HG02798 (cell line): ENCODE measurements at regions not wholly inside any gene's neighbourhood (a gene's known extent, or its start where the extent isn't known, plus 50 kb on each side); places are given as distances from the start of the nearest gene placed in this dataset.

Experiments
- ATAC-seq: cut with Tn5 transposase; IDR thresholded peaks from one replicate; pipeline ENCODE4 v1.9.1; 2021; ENCODE audit warnings: mild to moderate bottlenecking; ENCODE audit not compliant: unreplicated experiment, poor library complexity

GRCh38 chr4:22921936-22922335, 229.2 kb downstream of the GBA3 start:
- ATAC-seq = no peak

- ATAC-seq = no peak
These were observed 218.5 kb downstream of the GBA3 start for GRCh38 chr4:22911285-22911684.

- no peak for ATAC-seq
These were observed 217.5 kb downstream of the GBA3 start for GRCh38 chr4:22910200-22910599.

DNA sequence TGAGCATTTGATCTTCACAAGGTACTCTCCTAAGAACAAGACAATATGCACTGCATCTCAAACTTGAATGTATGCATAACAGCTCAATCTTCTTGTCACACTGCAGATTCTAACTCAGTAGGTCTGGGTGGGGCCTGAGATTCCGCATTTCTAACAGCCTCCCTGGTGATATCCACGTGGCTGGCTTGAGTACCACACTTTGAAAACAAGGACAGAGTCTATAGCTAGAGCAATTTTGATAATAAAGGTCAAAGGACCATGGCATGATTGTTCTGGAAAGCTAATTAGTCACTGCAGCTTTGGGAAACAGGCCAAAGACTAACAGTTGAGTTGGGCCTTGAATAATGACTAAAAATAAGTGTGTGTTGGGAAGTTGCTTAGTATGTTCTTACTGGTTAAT, 213.3 kb downstream of the GBA3 start:
- no peak for ATAC-seq

DNA sequence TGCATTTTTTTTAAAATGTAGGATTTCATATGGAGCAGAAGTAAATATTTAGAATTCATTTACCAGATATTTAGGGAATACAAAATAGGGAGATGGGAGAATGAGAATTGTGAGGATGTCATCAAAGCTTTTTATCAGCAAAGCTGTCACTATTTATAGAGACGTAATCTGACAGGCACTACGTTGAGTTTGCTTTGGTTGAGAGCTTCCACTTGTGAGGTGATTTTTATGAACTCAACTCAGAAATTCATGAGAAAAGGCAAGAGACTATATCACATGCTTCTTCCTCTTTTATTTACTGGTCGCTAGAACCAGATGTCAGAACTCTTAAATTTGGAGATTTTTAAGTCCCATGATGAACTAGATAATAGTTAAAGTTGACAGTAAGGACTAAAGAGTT, 211.2 kb downstream of the GBA3 start:
- no peak for ATAC-seq

GRCh38 chr4:22901631-22902030, 208.9 kb downstream of the GBA3 start:
- no peak for ATAC-seq

DNA sequence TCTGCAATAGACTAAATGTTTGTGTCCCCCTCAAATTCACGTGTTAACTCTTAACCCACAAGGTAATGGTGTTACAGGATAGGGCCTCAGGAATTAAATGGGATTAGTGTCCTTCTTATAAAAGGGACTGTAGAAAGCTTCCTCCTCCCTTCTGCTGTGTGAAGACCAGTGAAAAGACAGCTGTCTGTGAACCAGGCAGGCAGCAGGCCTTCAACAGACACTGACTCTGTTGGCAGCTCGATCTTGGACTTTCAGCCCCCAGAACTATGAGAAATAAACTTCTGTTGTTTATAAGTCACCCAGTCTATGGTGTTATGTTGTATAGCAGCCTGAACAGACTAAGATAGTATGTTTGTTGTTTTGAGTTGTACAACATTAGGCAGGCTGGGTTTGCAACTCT, 208.1 kb downstream of the GBA3 start:
- no peak for ATAC-seq

GRCh38 chr4:22897520-22898108, 204.9 kb downstream of the GBA3 start:
- ATAC-seq = peak; percentile 61

DNA sequence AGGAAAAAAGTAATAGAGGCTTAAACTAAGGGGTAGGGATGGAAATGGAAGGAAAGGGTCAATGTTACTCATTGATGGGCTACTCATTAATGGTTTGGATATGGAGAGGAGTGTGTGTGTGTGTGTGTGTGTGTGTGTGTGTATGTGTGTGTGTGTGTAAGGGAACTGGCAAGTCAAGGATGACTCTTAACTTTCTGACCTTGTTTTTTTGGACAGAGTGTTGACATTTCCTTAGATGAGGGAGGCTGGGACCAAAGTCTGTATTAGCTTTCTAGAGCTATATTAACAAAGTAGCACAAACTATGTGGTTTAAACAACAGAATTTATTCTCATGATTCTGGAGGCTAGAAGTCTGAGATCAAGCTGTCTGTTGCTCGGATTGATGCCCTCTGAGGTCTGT, 202.7 kb downstream of the GBA3 start:
- ATAC-seq = no peak

DNA sequence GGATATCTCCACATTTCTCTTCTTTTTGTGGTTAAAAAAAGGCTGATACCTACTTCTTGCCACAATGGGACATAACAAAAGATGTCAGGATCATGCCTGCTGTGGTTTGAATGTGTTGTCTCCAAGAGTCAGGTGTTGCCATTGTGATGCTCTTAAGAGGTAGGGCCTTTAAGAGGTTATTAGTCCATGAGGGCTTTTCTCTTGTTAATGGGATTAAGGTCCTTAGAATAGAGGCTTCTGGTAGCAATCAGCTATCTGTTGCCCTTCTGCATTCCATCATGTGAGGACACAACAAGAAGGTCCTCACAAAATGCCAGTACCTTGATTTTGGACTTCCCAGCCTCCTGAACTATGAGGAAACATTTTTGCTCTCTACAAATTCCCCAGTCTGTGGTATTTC, 191.4 kb downstream of the GBA3 start:
- no peak for ATAC-seq

DNA sequence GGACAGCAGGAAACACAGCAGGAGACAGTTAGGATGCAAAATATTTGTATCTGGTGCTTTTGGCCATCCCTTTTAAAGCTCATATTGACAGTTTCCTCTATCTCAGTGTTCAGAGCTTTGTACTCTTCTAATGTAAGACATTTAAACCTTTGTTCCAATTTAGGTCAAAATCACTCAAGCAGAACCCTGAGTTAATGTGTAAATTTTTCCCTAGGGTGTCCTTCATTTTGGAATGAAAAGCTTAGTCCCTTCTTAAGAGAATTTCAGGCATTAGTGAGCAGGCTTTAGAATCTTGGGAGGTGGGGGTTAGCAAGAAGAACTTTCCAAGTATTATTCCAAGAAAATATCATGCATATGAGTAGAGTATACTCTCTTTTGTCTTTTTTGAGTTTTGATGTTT, 188.7 kb downstream of the GBA3 start:
- no peak for ATAC-seq

DNA sequence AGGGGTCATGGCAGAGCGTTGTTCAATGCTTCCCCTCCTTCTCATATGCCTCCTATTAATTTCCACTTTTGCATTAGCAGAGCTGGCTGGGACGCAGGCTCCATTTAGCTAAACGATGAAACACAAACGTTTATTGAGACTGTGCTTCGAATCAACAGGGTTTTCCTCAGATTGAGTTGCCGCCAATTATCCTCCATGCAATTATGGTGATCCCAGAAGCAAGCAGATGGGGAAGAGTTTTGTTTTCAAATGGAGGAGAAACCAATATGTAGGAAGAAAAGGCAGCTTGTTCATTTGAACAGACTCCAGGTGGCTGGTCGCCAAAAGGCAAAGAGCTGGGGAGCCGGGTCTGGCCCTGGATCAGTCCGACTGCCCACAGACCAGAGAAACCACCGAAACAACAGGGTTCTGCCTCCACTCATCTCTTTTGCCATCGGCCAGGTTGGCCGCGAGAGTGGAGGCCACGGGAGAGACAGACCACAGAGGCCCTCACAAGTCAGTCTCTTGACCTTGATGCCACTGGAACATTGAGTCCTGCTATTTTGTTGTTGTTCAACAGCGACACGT, 184.8 kb downstream of the GBA3 start:
- ATAC-seq = no peak

DNA sequence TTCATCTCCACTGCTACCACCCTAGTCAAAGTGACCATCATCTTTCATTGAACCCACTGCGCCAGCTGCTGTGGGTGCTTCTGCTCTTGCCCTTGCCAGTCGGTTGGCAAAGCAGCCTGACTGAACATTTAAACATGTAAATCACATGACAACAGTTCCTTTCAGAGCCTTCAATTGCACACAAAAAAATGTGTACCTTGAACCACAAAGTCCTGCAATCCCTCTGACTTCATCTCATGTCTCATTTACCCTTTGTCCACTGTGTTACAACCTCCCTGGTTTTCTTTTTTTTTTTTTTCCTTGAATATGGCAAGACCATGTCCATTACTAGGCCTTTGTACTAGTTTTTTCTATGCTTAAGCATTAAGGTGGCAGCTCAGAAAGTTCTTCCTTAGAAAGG, 183.5 kb downstream of the GBA3 start:
- no peak for ATAC-seq

DNA sequence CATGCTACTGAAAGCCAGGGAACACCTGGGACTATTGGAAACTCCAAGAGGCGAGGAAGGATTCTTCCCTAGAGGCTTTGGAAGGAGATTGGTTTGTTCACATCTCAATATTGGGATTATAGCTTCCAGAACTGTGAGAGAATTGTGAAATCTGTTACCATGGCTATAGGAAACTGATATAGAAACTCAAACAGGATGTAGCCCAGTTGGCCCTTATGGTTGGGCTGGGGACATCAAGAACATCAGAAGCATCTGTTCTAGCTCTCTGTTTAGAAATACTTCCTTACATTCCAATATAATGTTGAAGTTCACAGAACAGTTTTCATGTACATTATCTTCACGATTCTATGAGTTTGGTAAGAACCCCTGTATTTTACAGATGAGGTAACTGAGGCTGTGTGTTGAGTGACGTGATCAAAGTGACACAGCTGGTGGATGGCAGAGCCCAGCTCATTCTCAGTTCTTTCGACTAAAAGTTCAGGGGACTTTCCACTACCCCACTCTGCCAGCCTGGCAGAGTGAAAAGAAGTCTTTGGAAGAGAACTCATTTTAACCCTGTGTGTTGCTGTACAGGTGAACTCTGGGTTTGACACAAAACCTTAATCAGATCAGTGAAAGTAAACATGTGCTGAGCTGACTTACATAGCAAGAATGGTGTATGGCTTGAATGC, 183.0 kb downstream of the GBA3 start:
- no peak for ATAC-seq

DNA sequence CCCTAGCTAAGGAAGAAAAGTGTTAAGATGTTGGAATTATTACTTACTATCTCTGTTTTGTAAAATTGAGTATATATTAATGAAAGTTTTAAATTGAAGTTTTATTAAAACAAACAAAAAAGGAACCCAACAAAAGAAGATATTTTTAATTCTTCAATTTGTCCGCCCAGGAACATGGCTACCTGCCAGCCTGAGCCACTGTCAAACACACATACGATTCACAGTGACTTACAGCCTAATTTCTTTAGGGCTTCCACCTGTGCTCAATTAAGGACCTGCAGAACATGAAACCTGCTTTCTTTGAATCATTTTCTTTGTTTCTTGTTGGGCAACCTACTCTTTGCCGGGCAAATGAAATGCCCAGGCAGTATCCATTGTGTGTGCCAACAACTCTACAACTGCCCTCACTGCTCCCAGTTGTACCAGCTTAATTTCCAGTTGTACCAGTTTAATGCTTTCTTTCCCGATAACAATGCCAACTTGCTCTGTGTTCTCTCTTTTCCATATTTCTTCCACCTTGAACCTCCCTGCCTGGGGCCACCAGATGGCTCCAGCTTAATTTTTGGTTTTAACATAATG, 181.7 kb downstream of the GBA3 start:
- ATAC-seq = no peak

GRCh38 chr4:22873899-22874298, 181.2 kb downstream of the GBA3 start:
- ATAC-seq = no peak

GRCh38 chr4:22870847-22871449, 178.2 kb downstream of the GBA3 start:
- ATAC-seq = no peak

DNA sequence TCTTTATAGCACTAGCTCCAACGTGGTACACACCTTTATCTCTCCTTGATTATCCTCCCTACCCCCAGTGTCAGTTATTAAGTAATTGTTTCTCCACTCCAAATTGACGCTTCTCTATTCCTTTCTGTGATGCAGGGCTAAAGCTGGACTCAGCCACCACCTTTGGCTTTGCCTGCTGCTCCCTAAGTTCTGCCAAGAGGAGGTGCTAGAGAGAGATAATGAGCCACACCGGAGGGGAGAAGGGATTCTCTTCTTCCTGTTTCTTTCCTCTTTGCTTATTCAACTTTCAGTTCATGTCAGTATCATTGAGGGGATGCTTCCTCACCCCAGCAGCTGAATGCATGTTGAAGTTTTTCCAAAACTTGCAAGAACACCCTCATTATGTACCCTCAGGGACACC, 176.5 kb downstream of the GBA3 start:
- ATAC-seq = no peak
